ENCODE measurements at regions not wholly inside any gene's neighbourhood (a gene's known extent, or its start where the extent isn't known, plus 50 kb on each side); places are given as distances from the start of the nearest gene placed in this dataset.
"Not testable (repeated sequence)": the region's sequence is repeated elsewhere in the genome, so short reads cannot be mapped to it uniquely, and the experiment has no call there.

- not testable (repeated sequence) for DNase-seq
Observed at GRCh38 chr17:20683651-20684229, 104.2 kb downstream of the CDRT15L2 start.

- not testable (repeated sequence) for DNase-seq
Observed at GRCh38 chr17:20684975-20685374, 105.5 kb downstream of the CDRT15L2 start.

- DNase-seq = not testable (repeated sequence)
Observed at GRCh38 chr17:20687584-20687983, 108.1 kb downstream of the CDRT15L2 start.

GRCh38 chr17:20689170-20689749, 109.7 kb downstream of the CDRT15L2 start:
- not testable (repeated sequence) for DNase-seq

GRCh38 chr17:20692706-20693105, 113.2 kb downstream of the CDRT15L2 start:
- DNase-seq = not testable (repeated sequence)

- not testable (repeated sequence) for DNase-seq
Observed at GRCh38 chr17:20695871-20696270, 116.3 kb downstream of the CDRT15L2 start.

GRCh38 chr17:20698463-20699206, 119.1 kb downstream of the CDRT15L2 start:
- not testable (repeated sequence) for DNase-seq

- not testable (repeated sequence) for DNase-seq
Observed at GRCh38 chr17:20700528-20700927, 121.0 kb downstream of the CDRT15L2 start.

- not testable (repeated sequence) for DNase-seq
Observed at GRCh38 chr17:20701366-20701765, 121.8 kb downstream of the CDRT15L2 start.

GRCh38 chr17:20702692-20703091, 123.2 kb downstream of the CDRT15L2 start:
- DNase-seq = no peak

- no peak for DNase-seq
Observed at GRCh38 chr17:20703781-20704180, 124.3 kb downstream of the CDRT15L2 start.

GRCh38 chr17:20705186-20705585, 125.7 kb downstream of the CDRT15L2 start:
- not testable (repeated sequence) for DNase-seq

- no peak for DNase-seq
Observed at GRCh38 chr17:20706751-20707373, 127.3 kb downstream of the CDRT15L2 start.

- not testable (repeated sequence) for DNase-seq
Observed at GRCh38 chr17:20708821-20709220, 129.3 kb downstream of the CDRT15L2 start.

GRCh38 chr17:20716481-20716880, 137.0 kb downstream of the CDRT15L2 start:
- not testable (repeated sequence) for DNase-seq

- DNase-seq = no peak
Observed at GRCh38 chr17:20721171-20721570, 141.6 kb downstream of the CDRT15L2 start.

- DNase-seq = not testable (repeated sequence)
Observed at GRCh38 chr17:20724391-20724790, 144.9 kb downstream of the CDRT15L2 start.

GRCh38 chr17:20727201-20727600, 147.7 kb downstream of the CDRT15L2 start:
- not testable (repeated sequence) for DNase-seq

GRCh38 chr17:20728181-20728580, 148.7 kb downstream of the CDRT15L2 start:
- DNase-seq = no peak

- DNase-seq = not testable (repeated sequence)
Observed at GRCh38 chr17:20731131-20731530, 151.6 kb downstream of the CDRT15L2 start.

- DNase-seq = no peak
Observed at GRCh38 chr17:20733923-20734322, 154.4 kb downstream of the CDRT15L2 start.

- DNase-seq = no peak
Observed at GRCh38 chr17:20735796-20736195, 156.3 kb downstream of the CDRT15L2 start.

GRCh38 chr17:20737636-20738035, 158.1 kb downstream of the CDRT15L2 start:
- DNase-seq = not testable (repeated sequence)

Measured in activated CD4-positive, alpha-beta T cell treated with anti-CD3 and anti-CD28 coated beads for 4 hours (primary cell).